CD4-positive, alpha-beta T cell treated with Interleukin-10 for 1 hour (primary cell): ENCODE measurements at regions not wholly inside any gene's neighbourhood (a gene's known extent, or its start where the extent isn't known, plus 50 kb on each side); places are given as distances from the start of the nearest gene placed in this dataset.
"Not testable (repeated sequence)": the region's sequence is repeated elsewhere in the genome, so short reads cannot be mapped to it uniquely, and the experiment has no call there.

ENCODE experiments used
- DNase-seq: peaks from one replicate; pipeline ENCODE4 v3.0.0-alpha.2; 2020

- no peak for DNase-seq
These were observed 129.7 kb downstream of the EPC1 start for GRCh38 chr10:32217216-32217615.

GRCh38 chr10:32213838-32214237 is 133.1 kb downstream of the EPC1 start:
- not testable (repeated sequence) for DNase-seq

- DNase-seq = no peak
These were observed 136.0 kb downstream of the EPC1 start for GRCh38 chr10:32211046-32211363.

GRCh38 chr10:32210306-32211045 is 136.5 kb downstream of the EPC1 start:
- peak; percentile 10 for DNase-seq

GRCh38 chr10:32208005-32208404 is 139.0 kb downstream of the EPC1 start:
- not testable (repeated sequence) for DNase-seq

GRCh38 chr10:32207544-32207943 is 139.4 kb downstream of the EPC1 start:
- DNase-seq = peak; percentile 57

GRCh38 chr10:32205670-32206069 is 141.3 kb downstream of the EPC1 start:
- DNase-seq = no peak

GRCh38 chr10:32204606-32205005 is 142.4 kb downstream of the EPC1 start:
- no peak for DNase-seq

- DNase-seq = peak; percentile 4
These were observed 143.6 kb upstream of the KIF5B start for GRCh38 chr10:32199714-32200394.

GRCh38 chr10:32197423-32197822 is 141.2 kb upstream of the KIF5B start:
- DNase-seq = no peak

GRCh38 chr10:32190890-32191491 is 134.8 kb upstream of the KIF5B start:
- DNase-seq = peak; percentile 57

GRCh38 chr10:32189400-32190084 is 133.3 kb upstream of the KIF5B start:
- no peak for DNase-seq

GRCh38 chr10:32188601-32189000 is 132.4 kb upstream of the KIF5B start:
- not testable (repeated sequence) for DNase-seq

- no peak for DNase-seq
These were observed 131.5 kb upstream of the KIF5B start for GRCh38 chr10:32187686-32188085.

- DNase-seq = not testable (repeated sequence)
These were observed 127.4 kb upstream of the KIF5B start for GRCh38 chr10:32183652-32184051.

- no peak for DNase-seq
These were observed 126.3 kb upstream of the KIF5B start for GRCh38 chr10:32182476-32182875.

- DNase-seq = no peak
These were observed 124.4 kb upstream of the KIF5B start for GRCh38 chr10:32180390-32181280.

- no peak for DNase-seq
These were observed 123.6 kb upstream of the KIF5B start for GRCh38 chr10:32179836-32180235.

GRCh38 chr10:32177594-32177993 is 121.4 kb upstream of the KIF5B start:
- not testable (repeated sequence) for DNase-seq

GRCh38 chr10:32175629-32176028 is 119.4 kb upstream of the KIF5B start:
- no peak for DNase-seq

GRCh38 chr10:32174349-32174893 is 118.2 kb upstream of the KIF5B start:
- no peak for DNase-seq

- no peak for DNase-seq
These were observed 115.0 kb upstream of the KIF5B start for GRCh38 chr10:32171204-32171603.
